Neural crest cell (in vitro differentiated cells): ENCODE measurements at regions not wholly inside any gene's neighbourhood (a gene's known extent, or its start where the extent isn't known, plus 50 kb on each side); places are given as distances from the start of the nearest gene placed in this dataset.
"Not testable (repeated sequence)": the region's sequence is repeated elsewhere in the genome, so short reads cannot be mapped to it uniquely, and the experiment has no call there.

Source experiments
- DNase-seq: peaks from one replicate; pipeline ENCODE4 v3.0.0; 2021; ENCODE audit warnings: low read depth, mixed read lengths, low spot score
- H3K27ac Mint-ChIP-seq: one replicate; pipeline ENCODE4 v1.8.0; 2021; ENCODE audit warnings: mild to moderate bottlenecking, mixed read lengths; ENCODE audit not compliant: unreplicated experiment
- H3K27me3 Mint-ChIP-seq: 2 replicates; pipeline ENCODE4 v1.8.0; 2021; ENCODE audit warnings: low read depth, mild to moderate bottlenecking, mixed read lengths
- H3K36me3 Mint-ChIP-seq: 2 replicates; pipeline ENCODE4 v1.8.0; 2021; ENCODE audit warnings: low read depth, mild to moderate bottlenecking, mixed read lengths
- H3K4me1 Mint-ChIP-seq: 2 replicates; pipeline ENCODE4 v1.8.0; 2021; ENCODE audit warnings: mixed read lengths
- H3K4me3 Mint-ChIP-seq: one replicate; pipeline ENCODE4 v1.8.0; 2021; ENCODE audit warnings: mild to moderate bottlenecking, mixed read lengths
- H3K9me3 Mint-ChIP-seq: 2 replicates; pipeline ENCODE4 v1.8.0; 2021; ENCODE audit warnings: mixed read lengths
- CTCF ChIP-seq: fragments of 200-600 bp; sonication (generic); conservative IDR thresholded peaks from 2 replicates; pipeline ENCODE4 v1.5.0; 2021; ENCODE audit warnings: antibody characterized with exemption, mild to moderate bottlenecking

GRCh38 chrX:46152756-46153155 lies 392.5 kb downstream of the ZNF674 start:
- no peak for TF ChIP-seq CTCF
- H3K9me3 Mint-ChIP-seq, result peaks cover 16% of the 10 kb centered on the region
- peaks cover 4% of the 10 kb centered on the region for H3K36me3 Mint-ChIP-seq
- H3K27ac Mint-ChIP-seq, result no peak overlapping the region
- H3K27me3 Mint-ChIP-seq, result no peaks in the 10 kb centered on the region
- no peak overlapping the region for H3K4me3 Mint-ChIP-seq
- DNase-seq, result no peak
- H3K4me1 Mint-ChIP-seq, result no peaks in the 10 kb centered on the region

- not testable (repeated sequence) for H3K4me1 Mint-ChIP-seq, DNase-seq, H3K27ac Mint-ChIP-seq, H3K36me3 Mint-ChIP-seq, H3K27me3 Mint-ChIP-seq, H3K4me3 Mint-ChIP-seq
- peaks cover 16% of the 10 kb centered on the region for H3K9me3 Mint-ChIP-seq
Observed at GRCh38 chrX:46151332-46151731, 393.9 kb downstream of the ZNF674 start.

GRCh38 chrX:46144566-46144965 lies 400.7 kb downstream of the ZNF674 start:
- no peak for TF ChIP-seq CTCF
- H3K9me3 Mint-ChIP-seq, result peaks cover 9% of the 10 kb centered on the region
- H3K27me3 Mint-ChIP-seq, result no peaks in the 10 kb centered on the region

GRCh38 chrX:46140272-46140671 lies 404.9 kb downstream of the ZNF674 start:
- DNase-seq, result no peak
- no peaks in the 10 kb centered on the region for H3K27me3 Mint-ChIP-seq
- H3K27ac Mint-ChIP-seq, result no peak overlapping the region
- H3K9me3 Mint-ChIP-seq, result peaks cover 9% of the 10 kb centered on the region
- no peaks in the 10 kb centered on the region for H3K4me1 Mint-ChIP-seq
- no peak for TF ChIP-seq CTCF
- H3K4me3 Mint-ChIP-seq, result no peak overlapping the region
- peaks cover 7% of the 10 kb centered on the region for H3K36me3 Mint-ChIP-seq

More at GRCh38 chrX:46144566-46144965, 400.7 kb downstream of the ZNF674 start:
- H3K27ac Mint-ChIP-seq, result no peak overlapping the region
- H3K4me3 Mint-ChIP-seq, result no peak overlapping the region
- no peaks in the 10 kb centered on the region for H3K4me1 Mint-ChIP-seq
- peaks cover 11% of the 10 kb centered on the region for H3K36me3 Mint-ChIP-seq
- DNase-seq, result no peak

GRCh38 chrX:46130247-46130646 lies 415.0 kb downstream of the ZNF674 start:
- H3K36me3 Mint-ChIP-seq, result no peaks in the 10 kb centered on the region
- peaks cover 9% of the 10 kb centered on the region for H3K4me1 Mint-ChIP-seq
- H3K9me3 Mint-ChIP-seq, result peaks cover 8% of the 10 kb centered on the region
- no peak for TF ChIP-seq CTCF
- H3K27me3 Mint-ChIP-seq, result no peaks in the 10 kb centered on the region
- no peak overlapping the region for H3K4me3 Mint-ChIP-seq
- DNase-seq, result no peak
- H3K27ac Mint-ChIP-seq, result no peak overlapping the region

GRCh38 chrX:46125111-46125510 lies 420.1 kb downstream of the ZNF674 start:
- no peaks in the 10 kb centered on the region for H3K27me3 Mint-ChIP-seq
- no peak overlapping the region for H3K4me3 Mint-ChIP-seq
- no peak overlapping the region for H3K27ac Mint-ChIP-seq
- H3K36me3 Mint-ChIP-seq, result no peaks in the 10 kb centered on the region
- peaks cover 9% of the 10 kb centered on the region for H3K9me3 Mint-ChIP-seq
- peaks cover 2% of the 10 kb centered on the region for H3K4me1 Mint-ChIP-seq
- TF ChIP-seq CTCF, result no peak
- DNase-seq, result no peak
